GM23338 (cell line): ENCODE measurements at regions not wholly inside any gene's neighbourhood (a gene's known extent, or its start where the extent isn't known, plus 50 kb on each side); places are given as distances from the start of the nearest gene placed in this dataset.

ENCODE experiments used
- ATAC-seq: fragments of 200-7000 bp; cut with Tn5 transposase; 3 replicates; pipeline ENCODE4 v1.9.1; 2020
- DNase-seq: peaks from one replicate; pipeline ENCODE4 v3.0.0-alpha.2; 2015; ENCODE audit warnings: low spot score
- H2AFZ ChIP-seq: fragments of 200-600 bp; sonication (generic); 2 replicates; pipeline ENCODE4 v1.8.0; 2016; ENCODE audit warnings: antibody characterized with exemption, mild to moderate bottlenecking, moderate library complexity
- H3F3A ChIP-seq: fragments of 200-600 bp; sonication (generic); replicated peaks from 2 replicates; pipeline ENCODE4 v1.8.0; 2017; ENCODE audit warnings: antibody characterized with exemption, mixed run types, low read depth
- H3K27ac ChIP-seq: fragments of 200-600 bp; sonication (generic); 2 replicates; pipeline ENCODE4 v1.6.1; 2016; ENCODE audit warnings: low read depth
- H3K27me3 ChIP-seq: fragments of 200-600 bp; sonication (generic); 2 replicates; pipeline ENCODE4 v1.8.0; 2016; ENCODE audit warnings: mild to moderate bottlenecking, mixed run types, moderate library complexity; ENCODE audit not compliant: insufficient read depth
- H3K36me3 ChIP-seq: fragments of 200-600 bp; sonication (generic); 2 replicates; pipeline ENCODE4 v1.8.0; 2016; ENCODE audit warnings: mild to moderate bottlenecking; ENCODE audit not compliant: insufficient read depth
- H3K4me1 ChIP-seq: fragments of 200-600 bp; sonication (generic); 2 replicates; pipeline ENCODE4 v1.8.0; 2016; ENCODE audit warnings: mild to moderate bottlenecking, moderate library complexity; ENCODE audit not compliant: insufficient read depth
- H3K4me2 ChIP-seq: fragments of 200-600 bp; sonication (generic); 2 replicates; pipeline ENCODE4 v1.7.1; 2017; ENCODE audit warnings: mixed run types
- H3K4me3 ChIP-seq: fragments of 200-600 bp; sonication (generic); 2 replicates; pipeline ENCODE4 v1.6.1; 2016; ENCODE audit warnings: mixed run types
- H3K79me2 ChIP-seq: fragments of 200-600 bp; sonication (generic); replicated peaks from 2 replicates; pipeline ENCODE4 v1.8.0; 2017; ENCODE audit warnings: mild to moderate bottlenecking; ENCODE audit not compliant: insufficient read depth
- H3K9me2 ChIP-seq: fragments of 200-600 bp; sonication (generic); 2 replicates; pipeline ENCODE4 v1.8.0; 2017; ENCODE audit not compliant: insufficient read depth
- H4K20me1 ChIP-seq: fragments of 200-600 bp; sonication (generic); replicated peaks from 2 replicates; pipeline ENCODE4 v1.8.0; 2017; ENCODE audit warnings: mild to moderate bottlenecking; ENCODE audit not compliant: insufficient read depth
- H3K27ac Mint-ChIP-seq: 2 replicates; pipeline ENCODE4 v1.8.0; 2020; ENCODE audit warnings: inconsistent platforms, mild to moderate bottlenecking, moderate library complexity, mixed read lengths
- H3K27me3 Mint-ChIP-seq: 3 replicates; pipeline ENCODE4 v1.8.0; 2022; ENCODE audit warnings: low read depth, mild to moderate bottlenecking, moderate library complexity, mixed read lengths, inconsistent platforms; ENCODE audit not compliant: insufficient read depth, poor library complexity
- H3K36me3 Mint-ChIP-seq: 3 replicates; pipeline ENCODE4 v1.8.0; 2021; ENCODE audit warnings: low read depth, mild to moderate bottlenecking, inconsistent platforms, moderate library complexity, mixed read lengths
- H3K4me1 Mint-ChIP-seq: 3 replicates; pipeline ENCODE4 v1.8.0; 2020; ENCODE audit warnings: mild to moderate bottlenecking, inconsistent platforms, mixed read lengths
- H3K4me3 Mint-ChIP-seq: 3 replicates; pipeline ENCODE4 v1.8.0; 2021; ENCODE audit warnings: moderate library complexity, mild to moderate bottlenecking, inconsistent platforms, mixed read lengths
- H3K9me3 Mint-ChIP-seq: 3 replicates; pipeline ENCODE4 v1.8.0; 2020; ENCODE audit warnings: moderate library complexity, mild to moderate bottlenecking, inconsistent platforms, mixed read lengths
- CREB1 ChIP-seq: fragments of 250-450 bp; sonication (Bioruptor Pico); IDR thresholded peaks from 2 replicates; pipeline ENCODE4 v1.5.0; 2020; ENCODE audit warnings: low read depth, mild to moderate bottlenecking, moderate library complexity
- CTCF ChIP-seq, 2 experiments: fragments of 200-600 bp in 1 of 2; sonication (generic) in 1 of 2; conservative IDR thresholded peaks; 2 replicates each; pipeline versions ENCODE4 v1.5.1 to v1.6.1; 2016 to 2017; ENCODE audit warnings: antibody characterized with exemption in 2 of 2, low read depth in 2 of 2, mild to moderate bottlenecking in 2 of 2, moderate library complexity in 1 of 2
- EZH2 ChIP-seq: fragments of 200-600 bp; sonication (generic); IDR thresholded peaks from one replicate; pipeline ENCODE4 v1.8.0; 2017; ENCODE audit warnings: antibody characterized with exemption, mild to moderate bottlenecking, low read depth; ENCODE audit not compliant: unreplicated experiment
- EZH2phosphoT487 ChIP-seq: fragments of 200-600 bp; sonication (generic); IDR thresholded peaks from one replicate; pipeline ENCODE4 v1.8.1; 2018; ENCODE audit warnings: antibody characterized with exemption; ENCODE audit not compliant: unreplicated experiment
- JUNB ChIP-seq: IDR thresholded peaks from one replicate; pipeline ENCODE4 v1.6.1; 2016; ENCODE audit warnings: antibody characterized with exemption; ENCODE audit not compliant: unreplicated experiment
- POLR2AphosphoS5 ChIP-seq: IDR thresholded peaks from 2 replicates; pipeline ENCODE4 v1.6.1; 2016; ENCODE audit warnings: antibody characterized with exemption, low read depth
- REST ChIP-seq: IDR thresholded peaks from one replicate; pipeline ENCODE4 v1.6.1; 2018; ENCODE audit warnings: antibody characterized with exemption; ENCODE audit not compliant: unreplicated experiment
- ZNF114 ChIP-seq: fragments of 250-450 bp; sonication (Bioruptor Pico); IDR thresholded peaks from 2 replicates; pipeline ENCODE4 v1.5.0; 2020; ENCODE audit warnings: mild to moderate bottlenecking, moderate library complexity
- ZNF331 ChIP-seq: fragments of 250-450 bp; sonication (Bioruptor Pico); IDR thresholded peaks from 2 replicates; pipeline ENCODE4 v1.5.0; 2020; ENCODE audit warnings: low read depth, mild to moderate bottlenecking, moderate library complexity
- ZNF462 ChIP-seq: fragments of 250-450 bp; sonication (Bioruptor Pico); IDR thresholded peaks from 2 replicates; pipeline ENCODE4 v1.5.0; 2020; ENCODE audit warnings: mild to moderate bottlenecking, moderate library complexity
- TF ChIP-seq, protein P1 (sequence below): IDR thresholded peaks from 2 replicates; pipeline ENCODE4 v1.6.1; 2016; ENCODE audit warnings: antibody characterized with exemption

GRCh38 chr13:61162106-61162505 is 253.5 kb downstream of the PCDH20 start:
- H3K4me3 Mint-ChIP-seq: no peak overlapping the region
- H3K36me3 ChIP-seq: no peaks in the 10 kb centered on the region
- H3K4me1 ChIP-seq: no peaks in the 10 kb centered on the region
- H3K27me3 ChIP-seq: no peaks in the 10 kb centered on the region
- no peaks in the 10 kb centered on the region for H4K20me1 ChIP-seq
- H3K27ac ChIP-seq: no peak overlapping the region
- H3K27me3 Mint-ChIP-seq: peaks cover 2% of the 10 kb centered on the region
- no peaks in the 10 kb centered on the region for H3K79me2 ChIP-seq
- H2AFZ ChIP-seq: no peak overlapping the region
- TF ChIP-seq ZNF462 (CRISPR knock-in tag) (no peak), JUNB (no peak), ZNF114 (CRISPR knock-in tag) (no peak), EZH2phosphoT487 (no peak), REST (no peak), EZH2 (no peak), CREB1 (CRISPR knock-in tag) (no peak), CTCF (conservative IDR thresholded peaks at IDR 0.05; ENCODE audit: low read depth in 2 of 2) (no peak), POLR2AphosphoS5 (no peak), ZNF331 (CRISPR knock-in tag) (no peak)
- TF ChIP-seq, protein P1, sequence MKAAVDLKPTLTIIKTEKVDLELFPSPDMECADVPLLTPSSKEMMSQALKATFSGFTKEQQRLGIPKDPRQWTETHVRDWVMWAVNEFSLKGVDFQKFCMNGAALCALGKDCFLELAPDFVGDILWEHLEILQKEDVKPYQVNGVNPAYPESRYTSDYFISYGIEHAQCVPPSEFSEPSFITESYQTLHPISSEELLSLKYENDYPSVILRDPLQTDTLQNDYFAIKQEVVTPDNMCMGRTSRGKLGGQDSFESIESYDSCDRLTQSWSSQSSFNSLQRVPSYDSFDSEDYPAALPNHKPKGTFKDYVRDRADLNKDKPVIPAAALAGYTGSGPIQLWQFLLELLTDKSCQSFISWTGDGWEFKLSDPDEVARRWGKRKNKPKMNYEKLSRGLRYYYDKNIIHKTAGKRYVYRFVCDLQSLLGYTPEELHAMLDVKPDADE: no peak
- no peak for DNase-seq
- no peaks in the 10 kb centered on the region for H3K9me2 ChIP-seq
- H3K4me3 ChIP-seq: no peak overlapping the region
- no peaks in the 10 kb centered on the region for H3K36me3 Mint-ChIP-seq
- no peak overlapping the region for H3K4me2 ChIP-seq
- H3F3A ChIP-seq: no peaks in the 10 kb centered on the region
- H3K9me3 Mint-ChIP-seq: peaks cover 3% of the 10 kb centered on the region; the same call in 2 of the 3 replicates
- H3K27ac Mint-ChIP-seq: no peak overlapping the region
- H3K4me1 Mint-ChIP-seq: no peaks in the 10 kb centered on the region
- no peak for ATAC-seq
